ENCODE measurements at regions not wholly inside any gene's neighbourhood (a gene's known extent, or its start where the extent isn't known, plus 50 kb on each side); places are given as distances from the start of the nearest gene placed in this dataset.
A peak's percentile ranks its signal among the peaks of the same experiment; 100 is the strongest.

GRCh38 chr21:14869984-14870852 is 194.6 kb downstream of the NRIP1 start:
- no peak for DNase-seq

GRCh38 chr21:14866859-14867765 is 197.7 kb downstream of the NRIP1 start:
- DNase-seq, result no peak

GRCh38 chr21:14864211-14865021 is 200.4 kb downstream of the NRIP1 start:
- peak; percentile 31 for DNase-seq

GRCh38 chr21:14863745-14864210 is 201.0 kb downstream of the NRIP1 start:
- no peak for DNase-seq

GRCh38 chr21:14862794-14863720 is 201.7 kb downstream of the NRIP1 start:
- DNase-seq, result no peak

GRCh38 chr21:14858311-14858710 is 206.5 kb downstream of the NRIP1 start:
- no peak for DNase-seq

- no peak for DNase-seq
Measured at GRCh38 chr21:14857529-14857928, 207.3 kb downstream of the NRIP1 start.

- DNase-seq, result no peak
Measured at GRCh38 chr21:14850394-14850793, 214.4 kb downstream of the NRIP1 start.

GRCh38 chr21:14846621-14847020 is 218.2 kb downstream of the NRIP1 start:
- DNase-seq, result no peak

GRCh38 chr21:14844001-14844400 is 220.8 kb downstream of the NRIP1 start:
- DNase-seq, result no peak

- no peak for DNase-seq
Measured at GRCh38 chr21:14842601-14843000, 222.2 kb downstream of the NRIP1 start.

- DNase-seq, result no peak
Measured at GRCh38 chr21:14841511-14842472, 223.0 kb downstream of the NRIP1 start.

GRCh38 chr21:14838400-14838799 is 226.4 kb downstream of the NRIP1 start:
- no peak for DNase-seq

- no peak for DNase-seq
Measured at GRCh38 chr21:14836950-14837349, 227.8 kb downstream of the NRIP1 start.

GRCh38 chr21:14833666-14834351 is 231.0 kb downstream of the NRIP1 start:
- DNase-seq, result no peak

GRCh38 chr21:14833241-14833640 is 231.6 kb downstream of the NRIP1 start:
- no peak for DNase-seq

- no peak for DNase-seq
Measured at GRCh38 chr21:14830307-14830706, 234.5 kb downstream of the NRIP1 start.

- no peak for DNase-seq
Measured at GRCh38 chr21:14829685-14830084, 235.1 kb downstream of the NRIP1 start.

GRCh38 chr21:14827468-14827867 is 237.3 kb downstream of the NRIP1 start:
- no peak for DNase-seq

GRCh38 chr21:14826630-14827029 is 238.2 kb downstream of the NRIP1 start:
- no peak for DNase-seq

Measured in stimulated activated CD4-positive, alpha-beta T cell treated with anti-CD3 and anti-CD28 coated beads, Interleukin-1b, Interleukin-23, amount 100 ng/mL, for 48 hours (primary cell).